ENCODE measurements at regions not wholly inside any gene's neighbourhood (a gene's known extent, or its start where the extent isn't known, plus 50 kb on each side); places are given as distances from the start of the nearest gene placed in this dataset.

- peak; percentile 26; the same call in 1 of the 2 replicates for TF ChIP-seq RXRA (IDR thresholded peaks at IDR 0.05; ENCODE audit: borderline replicate concordance, low read depth)
- TF ChIP-seq FOSL2 (IDR thresholded peaks at IDR 0.05; ENCODE audit: borderline replicate concordance, low read depth) = peak; percentile 58
- TF ChIP-seq POLR2AphosphoS5 (IDR thresholded peaks at IDR 0.05; ENCODE audit: low read depth, low read length) = no peak; the same call in 1 of the 2 replicates
- TF ChIP-seq MAX (IDR thresholded peaks at IDR 0.05; ENCODE audit: low read depth) = no peak
- TF ChIP-seq TEAD4 (IDR thresholded peaks at IDR 0.05; ENCODE audit: borderline replicate concordance, insufficient read depth) = peak; percentile 65
- no peak for TF ChIP-seq IRF3 (IDR thresholded peaks at IDR 0.05; ENCODE audit: low read depth, low read length)
- no peak for TF ChIP-seq GABPA (IDR thresholded peaks at IDR 0.05; ENCODE audit: low read depth)
- no peak for TF ChIP-seq MEF2A (IDR thresholded peaks at IDR 0.05; ENCODE audit: borderline replicate concordance, low read depth)
- TF ChIP-seq, protein P1, sequence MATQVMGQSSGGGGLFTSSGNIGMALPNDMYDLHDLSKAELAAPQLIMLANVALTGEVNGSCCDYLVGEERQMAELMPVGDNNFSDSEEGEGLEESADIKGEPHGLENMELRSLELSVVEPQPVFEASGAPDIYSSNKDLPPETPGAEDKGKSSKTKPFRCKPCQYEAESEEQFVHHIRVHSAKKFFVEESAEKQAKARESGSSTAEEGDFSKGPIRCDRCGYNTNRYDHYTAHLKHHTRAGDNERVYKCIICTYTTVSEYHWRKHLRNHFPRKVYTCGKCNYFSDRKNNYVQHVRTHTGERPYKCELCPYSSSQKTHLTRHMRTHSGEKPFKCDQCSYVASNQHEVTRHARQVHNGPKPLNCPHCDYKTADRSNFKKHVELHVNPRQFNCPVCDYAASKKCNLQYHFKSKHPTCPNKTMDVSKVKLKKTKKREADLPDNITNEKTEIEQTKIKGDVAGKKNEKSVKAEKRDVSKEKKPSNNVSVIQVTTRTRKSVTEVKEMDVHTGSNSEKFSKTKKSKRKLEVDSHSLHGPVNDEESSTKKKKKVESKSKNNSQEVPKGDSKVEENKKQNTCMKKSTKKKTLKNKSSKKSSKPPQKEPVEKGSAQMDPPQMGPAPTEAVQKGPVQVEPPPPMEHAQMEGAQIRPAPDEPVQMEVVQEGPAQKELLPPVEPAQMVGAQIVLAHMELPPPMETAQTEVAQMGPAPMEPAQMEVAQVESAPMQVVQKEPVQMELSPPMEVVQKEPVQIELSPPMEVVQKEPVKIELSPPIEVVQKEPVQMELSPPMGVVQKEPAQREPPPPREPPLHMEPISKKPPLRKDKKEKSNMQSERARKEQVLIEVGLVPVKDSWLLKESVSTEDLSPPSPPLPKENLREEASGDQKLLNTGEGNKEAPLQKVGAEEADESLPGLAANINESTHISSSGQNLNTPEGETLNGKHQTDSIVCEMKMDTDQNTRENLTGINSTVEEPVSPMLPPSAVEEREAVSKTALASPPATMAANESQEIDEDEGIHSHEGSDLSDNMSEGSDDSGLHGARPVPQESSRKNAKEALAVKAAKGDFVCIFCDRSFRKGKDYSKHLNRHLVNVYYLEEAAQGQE (IDR thresholded peaks at IDR 0.05; ENCODE audit: low read depth, low read length) = no peak
- no peak for TF ChIP-seq GATA2 (CRISPR knock-in tag; IDR thresholded peaks at IDR 0.05)
- no peak for TF ChIP-seq NRF1 (IDR thresholded peaks at IDR 0.05; ENCODE audit: low read depth, low read length)
- TF ChIP-seq USF2 (IDR thresholded peaks at IDR 0.05; ENCODE audit: borderline replicate concordance, low read depth, low read length) = no peak
- TF ChIP-seq TAF1 (IDR thresholded peaks at IDR 0.05; ENCODE audit: borderline replicate concordance, low read depth, low read length) = no peak
- TF ChIP-seq SMC3 (IDR thresholded peaks at IDR 0.05; ENCODE audit: low read depth, low read length) = no peak
- no peak for TF ChIP-seq FOXJ3 (CRISPR knock-in tag; IDR thresholded peaks at IDR 0.05)
- TF ChIP-seq JUND (IDR thresholded peaks at IDR 0.05) = peak; percentile 48
- no peak for TF ChIP-seq MXI1 (IDR thresholded peaks at IDR 0.05; ENCODE audit: low read depth, low read length)
These were observed 176.0 kb downstream of the ABHD5 start (continued) for GRCh38 chr3:43866529-43867353.
